ENCODE measurements at regions not wholly inside any gene's neighbourhood (a gene's known extent, or its start where the extent isn't known, plus 50 kb on each side); places are given as distances from the start of the nearest gene placed in this dataset.

DNA sequence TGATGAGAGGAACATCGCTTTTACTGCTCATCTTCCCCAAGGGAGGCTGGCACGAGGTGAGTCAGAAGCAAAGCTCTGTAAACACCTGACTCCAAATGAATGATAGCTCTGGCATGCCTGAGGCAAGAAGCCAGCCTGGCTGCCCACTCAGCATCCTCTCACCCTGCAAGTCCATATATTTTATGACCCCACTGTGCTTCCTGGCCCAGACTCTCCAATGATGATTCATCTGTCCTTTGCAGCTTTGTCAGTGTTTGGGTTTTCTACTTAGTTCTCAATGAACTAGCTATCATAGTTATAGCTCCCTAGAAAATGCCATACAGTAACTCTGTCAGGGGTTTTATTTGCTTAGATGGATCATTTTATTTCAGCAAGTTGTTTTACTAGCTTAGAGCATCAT is 52.1 kb upstream of the FSTL4 start:
- H3K9me3 ChIP-seq = no peaks in the 10 kb centered on the region
- no peaks in the 10 kb centered on the region for H3K4me1 ChIP-seq
- H3K27me3 ChIP-seq = no peaks in the 10 kb centered on the region
- no peak for ATAC-seq (ENCODE audit: low FRiP score in 2 of 2)
- no peaks in the 10 kb centered on the region for H3K36me3 ChIP-seq
- TF ChIP-seq EP300 (IDR thresholded peaks at IDR 0.05) (no peak), POLR2A (IDR thresholded peaks at IDR 0.05) (no peak), POLR2AphosphoS5 (IDR thresholded peaks at IDR 0.05) (no peak)
- TF ChIP-seq, protein P1, sequence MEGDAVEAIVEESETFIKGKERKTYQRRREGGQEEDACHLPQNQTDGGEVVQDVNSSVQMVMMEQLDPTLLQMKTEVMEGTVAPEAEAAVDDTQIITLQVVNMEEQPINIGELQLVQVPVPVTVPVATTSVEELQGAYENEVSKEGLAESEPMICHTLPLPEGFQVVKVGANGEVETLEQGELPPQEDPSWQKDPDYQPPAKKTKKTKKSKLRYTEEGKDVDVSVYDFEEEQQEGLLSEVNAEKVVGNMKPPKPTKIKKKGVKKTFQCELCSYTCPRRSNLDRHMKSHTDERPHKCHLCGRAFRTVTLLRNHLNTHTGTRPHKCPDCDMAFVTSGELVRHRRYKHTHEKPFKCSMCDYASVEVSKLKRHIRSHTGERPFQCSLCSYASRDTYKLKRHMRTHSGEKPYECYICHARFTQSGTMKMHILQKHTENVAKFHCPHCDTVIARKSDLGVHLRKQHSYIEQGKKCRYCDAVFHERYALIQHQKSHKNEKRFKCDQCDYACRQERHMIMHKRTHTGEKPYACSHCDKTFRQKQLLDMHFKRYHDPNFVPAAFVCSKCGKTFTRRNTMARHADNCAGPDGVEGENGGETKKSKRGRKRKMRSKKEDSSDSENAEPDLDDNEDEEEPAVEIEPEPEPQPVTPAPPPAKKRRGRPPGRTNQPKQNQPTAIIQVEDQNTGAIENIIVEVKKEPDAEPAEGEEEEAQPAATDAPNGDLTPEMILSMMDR (IDR thresholded peaks at IDR 0.05) = no peak
- H3K4me3 ChIP-seq = no peak overlapping the region
- no peak overlapping the region for H3K27ac ChIP-seq
- no peak for DNase-seq
- WGBS, 2 donors = 80 to 95% methylated on average over 2 of the region's 2 CpGs

DNA sequence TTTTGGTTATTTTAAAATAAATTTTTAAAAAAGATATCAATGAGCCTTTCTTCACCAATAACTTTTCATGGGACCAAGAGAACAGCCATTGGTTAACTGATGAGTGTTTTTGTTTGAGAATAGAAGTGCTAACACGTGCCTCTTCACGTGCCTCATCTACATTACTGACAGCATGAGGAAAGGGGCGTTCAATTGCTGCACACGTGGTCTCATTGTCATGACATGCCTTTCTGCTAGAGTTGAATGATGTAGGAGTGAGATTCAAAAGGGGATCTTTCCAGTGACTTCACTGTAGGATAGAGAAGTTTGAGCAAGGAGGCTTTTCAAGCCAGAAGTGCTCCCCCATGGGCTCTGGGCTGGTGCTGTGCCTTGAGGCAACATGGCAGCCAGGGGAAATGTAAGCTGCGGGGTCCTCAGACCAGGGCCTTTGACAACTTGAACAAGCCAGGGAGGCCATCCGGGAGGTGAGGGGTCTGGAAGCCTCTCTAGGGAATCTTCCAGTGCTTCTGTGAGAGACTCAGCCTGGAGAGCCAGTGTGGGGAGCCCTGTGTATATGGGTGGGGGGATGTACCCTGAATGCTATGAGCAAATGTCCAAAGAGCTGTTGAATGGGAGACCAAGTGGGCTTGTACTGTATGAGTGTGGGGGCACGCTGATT is 51.2 kb upstream of the FSTL4 start:
- Histone ChIP-seq H3K27ac (no peak overlapping the region), H3K36me3 (no peaks in the 10 kb centered on the region), H3K9me3 (no peaks in the 10 kb centered on the region), H3K27me3 (no peaks in the 10 kb centered on the region), H3K4me3 (no peak overlapping the region), H3K4me1 (no peaks in the 10 kb centered on the region)
- TF ChIP-seq, protein P1 (IDR thresholded peaks at IDR 0.05) = no peak
- TF ChIP-seq EP300 (IDR thresholded peaks at IDR 0.05) (no peak), POLR2A (IDR thresholded peaks at IDR 0.05) (no peak), POLR2AphosphoS5 (IDR thresholded peaks at IDR 0.05) (no peak)
- DNase-seq = no peak
- ATAC-seq (ENCODE audit: low FRiP score in 2 of 2) = no peak
- 77 to 84% methylated on average over 7 of the region's 7 CpGs for WGBS, 2 donors

DNA sequence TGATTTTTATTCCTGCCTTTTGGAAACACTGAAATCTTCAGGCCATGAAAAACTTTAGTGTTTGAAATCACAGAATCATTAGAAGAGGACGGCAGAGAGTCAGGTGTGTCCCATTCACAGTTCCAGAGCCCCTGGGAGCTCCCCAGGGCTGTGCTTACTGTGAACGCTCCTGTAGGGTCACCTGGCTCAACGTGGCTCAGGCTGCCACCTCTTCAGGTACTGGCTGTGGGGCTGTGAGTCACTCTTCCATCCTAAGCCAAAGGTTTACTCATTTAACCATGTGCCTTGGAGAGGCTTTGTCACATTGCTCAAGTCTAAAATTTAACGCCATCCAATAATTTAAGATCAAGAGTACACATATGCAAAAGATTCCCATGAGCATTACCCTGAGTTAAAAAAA is 50.2 kb upstream of the FSTL4 start:
- WGBS, 2 donors = 70 to 77% methylated on average over 3 to 4 of the region's 4 CpGs
- TF ChIP-seq EP300 (IDR thresholded peaks at IDR 0.05) (no peak), POLR2A (IDR thresholded peaks at IDR 0.05) (no peak), POLR2AphosphoS5 (IDR thresholded peaks at IDR 0.05) (no peak)
- TF ChIP-seq, protein P1 (IDR thresholded peaks at IDR 0.05) = no peak
- ATAC-seq (ENCODE audit: low FRiP score in 2 of 2) (no peak), DNase-seq (no peak)
- Histone ChIP-seq H3K4me3 (no peak overlapping the region), H3K9me3 (no peaks in the 10 kb centered on the region), H3K27me3 (no peaks in the 10 kb centered on the region), H3K36me3 (no peaks in the 10 kb centered on the region), H3K4me1 (no peaks in the 10 kb centered on the region), H3K27ac (no peak overlapping the region)
